SK-N-SH treated with all-trans-retinoic acid at 6 μM for 48 hours (cell line): ENCODE measurements at regions not wholly inside any gene's neighbourhood (a gene's known extent, or its start where the extent isn't known, plus 50 kb on each side); places are given as distances from the start of the nearest gene placed in this dataset.

Experiments used
- ATAC-seq: fragments of 200-7000 bp; cut with Tn5 transposase; 3 replicates; pipeline ENCODE4 v1.9.1; 2020; ENCODE audit warnings: mild to moderate bottlenecking, moderate library complexity
- ARNTL ChIP-seq: fragments of 450-650 bp; formaldehyde crosslinking; IDR thresholded peaks from 2 replicates; pipeline ENCODE4 v1.5.0; 2020; ENCODE audit warnings: low read depth, mild to moderate bottlenecking, moderate library complexity, borderline replicate concordance
- BACH2 ChIP-seq: fragments of 250-450 bp; sonication (Bioruptor Pico); IDR thresholded peaks from 2 replicates; pipeline ENCODE4 v1.9.0; 2021; ENCODE audit warnings: mild to moderate bottlenecking, borderline replicate concordance
- CREB5 ChIP-seq: fragments of 250-450 bp; sonication (Bioruptor Pico); IDR thresholded peaks from 2 replicates; pipeline ENCODE4 v1.5.1; 2020; ENCODE audit warnings: low read depth, mild to moderate bottlenecking, moderate library complexity
- CSDC2 ChIP-seq: fragments of 250-450 bp; sonication (Bioruptor Pico); IDR thresholded peaks from 2 replicates; pipeline ENCODE4 v1.5.0; 2020; ENCODE audit warnings: mild to moderate bottlenecking, moderate library complexity
- CSRNP3 ChIP-seq: fragments of 250-450 bp; sonication (Bioruptor Pico); IDR thresholded peaks from 2 replicates; pipeline ENCODE4 v1.5.1; 2021; ENCODE audit warnings: mild to moderate bottlenecking, moderate library complexity
- ESRRG ChIP-seq: fragments of 250-450 bp; sonication (Bioruptor Pico); IDR thresholded peaks from 2 replicates; pipeline ENCODE4 v1.6.1; 2021; ENCODE audit warnings: mild to moderate bottlenecking
- ISL1 ChIP-seq: fragments of 250-450 bp; sonication (Bioruptor Pico); IDR thresholded peaks from 2 replicates; pipeline ENCODE4 v2.1.2; 2022; ENCODE audit warnings: mild to moderate bottlenecking, moderate library complexity
- OSR1 ChIP-seq: fragments of 250-450 bp; sonication (Bioruptor Pico); IDR thresholded peaks from 2 replicates; pipeline ENCODE4 v1.8.0; 2022; ENCODE audit warnings: moderate library complexity, mild to moderate bottlenecking, inconsistent platforms
- PATZ1 ChIP-seq: fragments of 250-450 bp; sonication (Bioruptor Pico); IDR thresholded peaks from 2 replicates; pipeline ENCODE4 v1.8.0; 2020; ENCODE audit warnings: mild to moderate bottlenecking, moderate library complexity, borderline replicate concordance
- PPARA ChIP-seq: fragments of 250-450 bp; sonication (Bioruptor Pico); IDR thresholded peaks from 2 replicates; pipeline ENCODE4 v1.5.0; 2020; ENCODE audit warnings: mild to moderate bottlenecking, borderline replicate concordance
- RARB ChIP-seq: fragments of 250-450 bp; sonication (Bioruptor Pico); IDR thresholded peaks from 2 replicates; pipeline ENCODE4 v1.8.0; 2021; ENCODE audit warnings: mild to moderate bottlenecking, moderate library complexity
- SNAI2 ChIP-seq: fragments of 250-450 bp; sonication (Bioruptor Pico); IDR thresholded peaks from 2 replicates; pipeline ENCODE4 v1.5.0; 2020; ENCODE audit warnings: mild to moderate bottlenecking, moderate library complexity
- TCF4 ChIP-seq: fragments of 250-450 bp; sonication (Bioruptor Pico); IDR thresholded peaks from 2 replicates; pipeline ENCODE4 v1.8.0; 2021; ENCODE audit warnings: mild to moderate bottlenecking, moderate library complexity, borderline replicate concordance
- TOX ChIP-seq: fragments of 250-450 bp; sonication (Bioruptor Pico); IDR thresholded peaks from 2 replicates; pipeline ENCODE4 v1.8.0; 2021; ENCODE audit warnings: mild to moderate bottlenecking, moderate library complexity, borderline replicate concordance
- TSHZ2 ChIP-seq: fragments of 250-450 bp; sonication (Bioruptor Pico); IDR thresholded peaks from 2 replicates; pipeline ENCODE4 v1.5.0; 2020; ENCODE audit warnings: mild to moderate bottlenecking, moderate library complexity
- ZC3H10 ChIP-seq: fragments of 250-450 bp; sonication (Bioruptor Pico); IDR thresholded peaks from 2 replicates; pipeline ENCODE4 v1.5.1; 2021; ENCODE audit warnings: mild to moderate bottlenecking, moderate library complexity
- ZFP3 ChIP-seq: fragments of 250-450 bp; sonication (Bioruptor Pico); IDR thresholded peaks from 2 replicates; pipeline ENCODE4 v1.5.0; 2020; ENCODE audit warnings: mild to moderate bottlenecking, moderate library complexity
- ZFP30 ChIP-seq: fragments of 450-650 bp; formaldehyde crosslinking; IDR thresholded peaks from 2 replicates; pipeline ENCODE4 v1.5.0; 2022; ENCODE audit warnings: mild to moderate bottlenecking, moderate library complexity
- ZNF565 ChIP-seq: fragments of 450-650 bp; formaldehyde crosslinking; conservative IDR thresholded peaks from 2 replicates; pipeline ENCODE4 v1.5.0; 2020; ENCODE audit warnings: low read depth, mild to moderate bottlenecking, moderate library complexity
- ZNF70 ChIP-seq: fragments of 450-650 bp; formaldehyde crosslinking; IDR thresholded peaks from 2 replicates; pipeline ENCODE4 v1.5.0; 2020; ENCODE audit warnings: mild to moderate bottlenecking, moderate library complexity
- ZNF8 ChIP-seq: fragments of 450-650 bp; formaldehyde crosslinking; IDR thresholded peaks from 2 replicates; pipeline ENCODE4 v1.5.0; 2020; ENCODE audit warnings: mild to moderate bottlenecking, moderate library complexity

- no peak for ATAC-seq
Measured at GRCh38 chr3:64916192-64916798, 228.5 kb upstream of the ADAMTS9 start.

GRCh38 chr3:64915778-64916177 is 228.0 kb upstream of the ADAMTS9 start:
- TF ChIP-seq ZFP3 (CRISPR knock-in tag) = no peak
- no peak for TF ChIP-seq TSHZ2
- no peak for TF ChIP-seq CSRNP3 (CRISPR knock-in tag)
- no peak for TF ChIP-seq ZC3H10 (CRISPR knock-in tag)
- no peak for TF ChIP-seq BACH2
- TF ChIP-seq CREB5 (CRISPR knock-in tag) = no peak
- no peak for TF ChIP-seq SNAI2 (CRISPR knock-in tag)
- TF ChIP-seq TCF4 (CRISPR knock-in tag) = no peak
- TF ChIP-seq PPARA = no peak
- TF ChIP-seq CSDC2 = no peak
- TF ChIP-seq RARB (CRISPR knock-in tag) = no peak
- TF ChIP-seq ISL1 (CRISPR knock-in tag) = no peak
- ATAC-seq = no peak

More at GRCh38 chr3:64916192-64916798, 228.5 kb upstream of the ADAMTS9 start:
- TF ChIP-seq ZC3H10 (CRISPR knock-in tag) (no peak), ARNTL (no peak), OSR1 (CRISPR knock-in tag) (no peak), TSHZ2 (no peak), ZNF565 (CRISPR knock-in tag) (no peak), ZFP30 (CRISPR knock-in tag) (no peak), PATZ1 (CRISPR knock-in tag) (no peak), CREB5 (CRISPR knock-in tag) (no peak), TCF4 (CRISPR knock-in tag) (no peak), BACH2 (no peak), ZFP3 (CRISPR knock-in tag) (no peak), PPARA (no peak), RARB (CRISPR knock-in tag) (no peak), CSDC2 (no peak), TOX (CRISPR knock-in tag) (no peak), ZNF70 (CRISPR knock-in tag) (no peak), ZNF8 (CRISPR knock-in tag) (no peak), ESRRG (no peak), ISL1 (CRISPR knock-in tag) (no peak), SNAI2 (CRISPR knock-in tag) (no peak)
